Parathyroid adenoma (tissue), 2 donors: ENCODE measurements at regions not wholly inside any gene's neighbourhood (a gene's known extent, or its start where the extent isn't known, plus 50 kb on each side); places are given as distances from the start of the nearest gene placed in this dataset.

Experiments used
- H2AFZ ChIP-seq: fragments of 300-600 bp; sonication (generic); one replicate; pipeline ENCODE4 v1.7.0; 2017; ENCODE audit warnings: antibody characterized with exemption, mild to moderate bottlenecking
- H3K27ac ChIP-seq: fragments of 300-600 bp; sonication (generic); one replicate; pipeline ENCODE4 v1.7.0; 2017
- H3K27me3 ChIP-seq: fragments of 300-600 bp; sonication (generic); one replicate; pipeline ENCODE4 v1.7.0; 2017; ENCODE audit warnings: low read length; ENCODE audit not compliant: control insufficient read depth, insufficient read depth
- H3K36me3 ChIP-seq: fragments of 300-600 bp; sonication (generic); one replicate; pipeline ENCODE4 v1.7.0; 2017; ENCODE audit warnings: low read length; ENCODE audit not compliant: control insufficient read depth, insufficient read depth
- H3K4me1 ChIP-seq: fragments of 300-600 bp; sonication (generic); one replicate; pipeline ENCODE4 v1.7.0; 2017; ENCODE audit warnings: control low read depth
- H3K4me2 ChIP-seq: fragments of 300-600 bp; sonication (generic); one replicate; pipeline ENCODE4 v1.7.0; 2017; ENCODE audit warnings: low read length
- H3K4me3 ChIP-seq: fragments of 300-600 bp; sonication (generic); one replicate; pipeline ENCODE4 v1.7.0; 2017; ENCODE audit warnings: low read depth, low read length
- H3K79me2 ChIP-seq: fragments of 300-600 bp; sonication (generic); one replicate; pipeline ENCODE4 v1.7.0; 2017; ENCODE audit warnings: control low read depth
- H3K9ac ChIP-seq: fragments of 300-600 bp; sonication (generic); one replicate; pipeline ENCODE4 v1.7.0; 2017; ENCODE audit warnings: mild to moderate bottlenecking
- H3K9me3 ChIP-seq: fragments of 300-600 bp; sonication (generic); one replicate; pipeline ENCODE4 v1.7.0; 2017; ENCODE audit warnings: low read length; ENCODE audit not compliant: control insufficient read depth
- TF ChIP-seq, protein P1 (sequence below): fragments of 300-600 bp; sonication (generic); IDR thresholded peaks from one replicate; pipeline ENCODE4 v1.7.0; 2017; ENCODE audit warnings: antibody characterized with exemption, mild to moderate bottlenecking
- donor health status: primary hyperparathyroidism.

DNA sequence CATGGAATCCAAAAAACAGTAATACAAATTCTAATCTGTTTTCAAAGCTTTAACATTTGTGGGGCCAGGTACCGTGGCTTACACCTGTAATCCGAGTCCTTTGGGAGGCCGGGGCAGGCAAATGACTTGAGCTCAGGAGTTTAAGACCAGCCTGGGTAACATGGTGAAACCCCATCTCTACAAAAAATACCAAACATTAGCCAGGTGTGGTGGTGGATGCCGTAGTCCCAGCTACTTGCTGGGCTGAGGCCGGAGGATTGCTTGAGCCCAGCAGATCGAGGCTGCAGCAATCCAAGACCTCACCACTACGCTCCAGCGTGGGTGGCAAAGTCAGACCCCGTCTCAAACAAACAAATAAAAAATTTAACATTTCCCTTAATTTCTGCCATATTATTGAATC is 74.3 kb upstream of the SALL3 start:
- H2AFZ ChIP-seq, result no peak overlapping the region
- H3K9me3 ChIP-seq, result no peaks in the 10 kb centered on the region
- no peak overlapping the region for H3K9ac ChIP-seq
- no peaks in the 10 kb centered on the region for H3K79me2 ChIP-seq
- no peak overlapping the region for H3K4me2 ChIP-seq
- H3K4me3 ChIP-seq, result no peak overlapping the region
- no peaks in the 10 kb centered on the region for H3K36me3 ChIP-seq
- H3K4me1 ChIP-seq, result no peaks in the 10 kb centered on the region
- no peak overlapping the region for H3K27ac ChIP-seq
- H3K27me3 ChIP-seq, result no peaks in the 10 kb centered on the region
- TF ChIP-seq, protein P1, sequence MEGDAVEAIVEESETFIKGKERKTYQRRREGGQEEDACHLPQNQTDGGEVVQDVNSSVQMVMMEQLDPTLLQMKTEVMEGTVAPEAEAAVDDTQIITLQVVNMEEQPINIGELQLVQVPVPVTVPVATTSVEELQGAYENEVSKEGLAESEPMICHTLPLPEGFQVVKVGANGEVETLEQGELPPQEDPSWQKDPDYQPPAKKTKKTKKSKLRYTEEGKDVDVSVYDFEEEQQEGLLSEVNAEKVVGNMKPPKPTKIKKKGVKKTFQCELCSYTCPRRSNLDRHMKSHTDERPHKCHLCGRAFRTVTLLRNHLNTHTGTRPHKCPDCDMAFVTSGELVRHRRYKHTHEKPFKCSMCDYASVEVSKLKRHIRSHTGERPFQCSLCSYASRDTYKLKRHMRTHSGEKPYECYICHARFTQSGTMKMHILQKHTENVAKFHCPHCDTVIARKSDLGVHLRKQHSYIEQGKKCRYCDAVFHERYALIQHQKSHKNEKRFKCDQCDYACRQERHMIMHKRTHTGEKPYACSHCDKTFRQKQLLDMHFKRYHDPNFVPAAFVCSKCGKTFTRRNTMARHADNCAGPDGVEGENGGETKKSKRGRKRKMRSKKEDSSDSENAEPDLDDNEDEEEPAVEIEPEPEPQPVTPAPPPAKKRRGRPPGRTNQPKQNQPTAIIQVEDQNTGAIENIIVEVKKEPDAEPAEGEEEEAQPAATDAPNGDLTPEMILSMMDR, result no peak

DNA sequence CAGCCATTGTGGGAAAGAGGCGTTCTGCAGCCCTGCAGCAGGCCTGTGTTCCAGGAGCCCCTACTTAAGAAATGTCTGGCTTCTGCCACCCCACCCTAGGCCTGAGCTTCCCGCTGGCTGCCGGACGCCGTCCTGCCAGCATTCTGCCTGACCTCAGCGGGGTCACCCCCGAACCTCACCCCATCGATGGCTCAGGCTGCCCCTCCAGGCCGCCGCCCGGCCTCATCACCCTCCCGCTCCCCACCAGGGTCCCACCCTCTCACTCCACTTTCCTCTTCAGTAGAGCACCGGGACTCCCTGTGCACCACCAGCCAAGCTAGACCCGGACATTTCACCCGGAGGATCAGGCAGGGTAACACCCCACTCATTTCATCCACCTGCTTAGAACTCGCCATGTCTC is 73.6 kb upstream of the SALL3 start:
- Histone ChIP-seq H3K9ac (no peak overlapping the region), H3K4me2 (no peak overlapping the region), H3K4me3 (no peak overlapping the region), H3K9me3 (no peaks in the 10 kb centered on the region), H3K27me3 (no peaks in the 10 kb centered on the region), H3K4me1 (no peaks in the 10 kb centered on the region), H3K27ac (no peak overlapping the region), H2AFZ (no peak overlapping the region), H3K36me3 (no peaks in the 10 kb centered on the region), H3K79me2 (no peaks in the 10 kb centered on the region)
- TF ChIP-seq, protein P1, result no peak

DNA sequence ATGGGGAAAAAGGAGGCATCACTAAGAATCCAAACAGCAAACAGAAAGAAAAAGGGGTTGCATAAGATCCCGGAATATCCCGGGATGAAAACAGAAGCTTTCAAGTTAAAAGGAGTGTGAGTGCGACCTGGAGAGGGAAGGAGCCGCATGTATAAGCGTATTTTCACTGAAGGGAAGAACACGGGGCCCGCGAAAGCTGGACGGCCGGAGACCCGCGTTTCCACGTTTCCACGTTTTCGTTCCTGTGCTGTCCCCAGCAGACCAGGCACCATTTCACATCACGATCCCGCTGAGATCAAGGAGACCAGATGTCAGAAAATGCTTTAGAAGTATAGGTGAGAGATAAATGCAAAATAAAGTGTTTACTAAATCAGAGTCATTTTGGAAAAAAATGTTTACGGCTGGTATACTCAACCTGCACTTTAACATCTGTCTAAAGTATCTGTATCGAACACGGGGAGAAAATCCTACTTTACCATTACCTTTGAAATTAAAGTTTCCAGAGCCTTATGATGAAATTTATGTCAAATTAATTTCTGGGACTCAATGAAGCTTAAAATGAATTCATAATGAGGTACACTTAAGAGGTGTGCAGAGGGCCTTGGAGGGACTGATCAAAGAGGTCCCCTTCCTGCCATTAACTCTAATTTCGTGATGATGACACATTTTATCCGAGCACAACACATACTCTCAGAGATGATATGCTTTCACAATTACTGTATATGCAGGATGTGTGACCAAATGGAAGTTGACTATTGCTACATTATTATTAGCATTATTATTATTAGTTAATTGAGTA is 71.0 kb upstream of the SALL3 start:
- Histone ChIP-seq H3K36me3 (no peaks in the 10 kb centered on the region), H3K79me2 (no peaks in the 10 kb centered on the region), H3K9me3 (no peaks in the 10 kb centered on the region), H3K9ac (no peak overlapping the region), H3K4me2 (no peak overlapping the region), H3K4me3 (no peak overlapping the region), H3K27ac (no peak overlapping the region), H2AFZ (no peak overlapping the region), H3K27me3 (no peaks in the 10 kb centered on the region), H3K4me1 (no peaks in the 10 kb centered on the region)
- TF ChIP-seq, protein P1, result no peak

DNA sequence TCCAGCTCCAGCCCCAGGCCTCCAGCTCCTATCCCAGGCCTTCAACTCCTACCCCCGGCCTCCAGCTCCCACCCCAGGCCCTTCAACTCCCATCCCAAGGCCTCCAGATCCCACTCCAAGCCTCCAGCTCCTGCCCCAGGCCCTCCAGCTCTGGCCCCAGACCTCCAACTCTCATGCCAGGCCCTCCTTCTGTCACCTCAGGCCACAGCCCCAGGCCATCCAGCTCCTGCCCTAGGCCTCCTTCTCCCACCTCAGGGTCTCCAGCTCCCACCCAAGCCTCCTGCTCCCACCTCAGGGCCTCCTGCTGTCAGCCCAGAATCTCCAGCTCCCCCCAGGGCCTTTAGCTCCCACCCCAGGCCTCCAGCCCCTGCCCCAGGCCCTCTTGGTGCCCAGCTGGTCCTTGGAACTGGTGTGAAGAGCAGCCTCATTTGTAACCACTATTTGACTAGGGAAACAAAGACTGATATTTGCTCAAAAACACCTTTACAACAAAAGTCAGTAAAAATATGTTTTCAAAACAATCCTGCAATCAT is 67.8 kb upstream of the SALL3 start:
- no peak overlapping the region for H3K4me2 ChIP-seq
- H3K27me3 ChIP-seq, result no peaks in the 10 kb centered on the region
- no peaks in the 10 kb centered on the region for H3K79me2 ChIP-seq
- H2AFZ ChIP-seq, result no peak overlapping the region
- no peaks in the 10 kb centered on the region for H3K9me3 ChIP-seq
- no peak overlapping the region for H3K27ac ChIP-seq
- H3K4me1 ChIP-seq, result no peaks in the 10 kb centered on the region
- TF ChIP-seq, protein P1, result no peak
- H3K36me3 ChIP-seq, result no peaks in the 10 kb centered on the region
- H3K4me3 ChIP-seq, result no peak overlapping the region
- no peak overlapping the region for H3K9ac ChIP-seq

DNA sequence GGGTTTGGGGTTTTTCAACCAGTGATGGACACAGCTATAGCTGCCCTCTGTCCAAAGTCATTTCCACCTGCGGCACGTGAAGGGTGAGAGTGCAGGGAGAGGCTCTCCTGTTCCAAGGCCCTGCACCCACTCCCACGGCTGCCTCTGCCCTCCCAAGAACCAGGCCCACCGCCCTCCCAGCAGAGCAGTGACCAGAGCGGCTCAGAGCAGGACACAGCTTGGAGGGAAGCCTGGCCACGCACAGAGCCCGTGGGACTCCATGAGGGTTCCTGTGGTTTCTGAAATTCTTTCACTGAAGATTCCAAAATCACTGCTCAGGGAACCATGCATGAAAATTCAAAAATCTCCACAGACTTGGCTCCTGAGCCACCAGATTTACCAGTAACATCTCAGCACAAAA is 67.3 kb upstream of the SALL3 start:
- no peak overlapping the region for H3K27ac ChIP-seq
- H3K27me3 ChIP-seq, result no peaks in the 10 kb centered on the region
- no peak overlapping the region for H3K4me3 ChIP-seq
- no peak overlapping the region for H2AFZ ChIP-seq
- no peaks in the 10 kb centered on the region for H3K4me1 ChIP-seq
- H3K9ac ChIP-seq, result no peak overlapping the region
- H3K4me2 ChIP-seq, result no peak overlapping the region
- H3K79me2 ChIP-seq, result no peaks in the 10 kb centered on the region
- no peaks in the 10 kb centered on the region for H3K9me3 ChIP-seq
- H3K36me3 ChIP-seq, result no peaks in the 10 kb centered on the region
- TF ChIP-seq, protein P1, result no peak
